Stomach (tissue), 4 donors: ENCODE measurements at regions not wholly inside any gene's neighbourhood (a gene's known extent, or its start where the extent isn't known, plus 50 kb on each side); places are given as distances from the start of the nearest gene placed in this dataset.

Source experiments
- EP300 ChIP-seq: sonication (generic); formaldehyde crosslinking; IDR thresholded peaks from one replicate; pipeline ENCODE4 v1.6.1; 2017; ENCODE audit warnings: antibody characterized with exemption
- POLR2A ChIP-seq, 4 donors: fragments of 450-650 bp; IDR thresholded peaks; one replicate each; pipeline ENCODE4 v1.6.1; 2016; ENCODE audit warnings: antibody characterized with exemption in 4 of 4, control low read depth in 2 of 4, mild to moderate bottlenecking in 1 of 4, moderate library complexity in 1 of 4
- POLR2AphosphoS5 ChIP-seq, 3 donors: sonication (generic); formaldehyde crosslinking; IDR thresholded peaks; one replicate each; pipeline ENCODE4 v1.6.1; 2016; ENCODE audit warnings: antibody characterized with exemption in 3 of 3
- TF ChIP-seq, protein P1 (sequence below), 7 experiments: fragments of 450-650 bp in 4 of 7; fragments of 200-600 bp in 3 of 7; sonication (generic) in 3 of 7; IDR thresholded peaks; one replicate each; pipeline ENCODE4 v1.5.1; 2016 to 2019; ENCODE audit warnings: antibody characterized with exemption in 7 of 7, control low read depth in 2 of 7, mild to moderate bottlenecking in 1 of 7

DNA sequence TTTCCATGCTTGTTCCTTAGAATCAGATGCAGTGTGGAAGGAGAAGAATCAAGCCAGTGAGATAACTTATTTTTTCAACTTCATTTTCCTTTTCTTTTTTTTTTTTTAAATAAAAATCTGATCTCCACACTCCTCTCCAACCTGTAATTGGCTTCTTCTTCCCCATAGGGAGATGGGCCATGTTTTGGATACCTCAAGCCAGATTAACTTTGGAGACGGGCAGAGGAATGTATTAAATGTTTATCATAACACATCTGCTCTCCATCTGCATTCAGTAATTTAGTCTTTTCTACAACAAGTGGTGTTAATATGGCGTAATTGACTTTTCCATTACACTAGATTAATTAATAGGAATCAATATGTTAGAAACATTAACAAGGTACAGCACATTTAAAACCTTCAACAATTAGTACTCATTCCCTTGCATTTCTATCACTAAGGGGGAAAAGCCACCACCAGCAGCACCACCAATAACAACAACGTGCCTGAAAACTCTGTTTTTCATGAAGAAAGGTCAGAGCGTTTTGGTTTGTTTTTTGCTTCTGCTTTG lies 244.1 kb downstream of the MYCN start:
- TF ChIP-seq, protein P1, sequence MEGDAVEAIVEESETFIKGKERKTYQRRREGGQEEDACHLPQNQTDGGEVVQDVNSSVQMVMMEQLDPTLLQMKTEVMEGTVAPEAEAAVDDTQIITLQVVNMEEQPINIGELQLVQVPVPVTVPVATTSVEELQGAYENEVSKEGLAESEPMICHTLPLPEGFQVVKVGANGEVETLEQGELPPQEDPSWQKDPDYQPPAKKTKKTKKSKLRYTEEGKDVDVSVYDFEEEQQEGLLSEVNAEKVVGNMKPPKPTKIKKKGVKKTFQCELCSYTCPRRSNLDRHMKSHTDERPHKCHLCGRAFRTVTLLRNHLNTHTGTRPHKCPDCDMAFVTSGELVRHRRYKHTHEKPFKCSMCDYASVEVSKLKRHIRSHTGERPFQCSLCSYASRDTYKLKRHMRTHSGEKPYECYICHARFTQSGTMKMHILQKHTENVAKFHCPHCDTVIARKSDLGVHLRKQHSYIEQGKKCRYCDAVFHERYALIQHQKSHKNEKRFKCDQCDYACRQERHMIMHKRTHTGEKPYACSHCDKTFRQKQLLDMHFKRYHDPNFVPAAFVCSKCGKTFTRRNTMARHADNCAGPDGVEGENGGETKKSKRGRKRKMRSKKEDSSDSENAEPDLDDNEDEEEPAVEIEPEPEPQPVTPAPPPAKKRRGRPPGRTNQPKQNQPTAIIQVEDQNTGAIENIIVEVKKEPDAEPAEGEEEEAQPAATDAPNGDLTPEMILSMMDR (IDR thresholded peaks at IDR 0.05) = no peak
- TF ChIP-seq EP300 (no peak), POLR2AphosphoS5 (IDR thresholded peaks at IDR 0.05) (no peak), POLR2A (IDR thresholded peaks at IDR 0.05) (no peak)
